ENCODE measurements at regions not wholly inside any gene's neighbourhood (a gene's known extent, or its start where the extent isn't known, plus 50 kb on each side); places are given as distances from the start of the nearest gene placed in this dataset.

- WGBS (ENCODE audit: low lambda C conversion rate) = 6% methylated on average over 6 of the region's 11 CpGs
- Histone ChIP-seq H3K36me3 (replicated peaks in 1 of 2; ENCODE audit: control insufficient read depth in 1 of 2, insufficient read depth in 2 of 2, low read length in 2 of 2) (no peaks in the 10 kb centered on the region), H3K27me3 (ENCODE audit: control insufficient read depth in 1 of 2, insufficient read depth in 2 of 2, low read length in 2 of 2) (peaks cover 12 to 73% of the 10 kb centered on the region in 2 experiments), H3K4me2 (ENCODE audit: low read depth, low read length) (no peak overlapping the region), H3K79me2 (ENCODE audit: insufficient read depth, low read length) (no peaks in the 10 kb centered on the region), H4K20me1 (ENCODE audit: insufficient read depth, low read length) (no peaks in the 10 kb centered on the region), H3K9me3 (ENCODE audit: low read length) (no peaks in the 10 kb centered on the region), H3K9ac (ENCODE audit: insufficient read depth, low read depth, low read length) (no peak overlapping the region), H3K4me1 (ENCODE audit: insufficient read depth, low read length) (peaks cover 14% of the 10 kb centered on the region), H2AFZ (ENCODE audit: low read length) (no peak overlapping the region), H3K27ac (ENCODE audit: extremely low read length, insufficient read depth, low read length) (no peak overlapping the region), H3K4me3 (replicated peaks in 1 of 3; ENCODE audit: insufficient read depth in 1 of 3, low read depth in 2 of 3, low read length in 3 of 3) (no peak overlapping the region)
- intact Hi-C loops (cut with micrococcal nuclease; ENCODE audit: unreplicated experiment) = no loop called here
- in situ Hi-C loops (cut with HindIII; ENCODE audit: extremely low pct_ligation_motif_present, low pct_unique_long_range_greater_than_20kb) = no loop called here
- no peak for DNase-seq (ENCODE audit: low spot score)
- TF ChIP-seq CENPT (CRISPR knock-in tag; IDR thresholded peaks at IDR 0.05; ENCODE audit: low read depth) (no peak), HNF4A (CRISPR knock-in tag; IDR thresholded peaks at IDR 0.05) (no peak), ZNF7 (CRISPR knock-in tag; IDR thresholded peaks at IDR 0.05) (no peak), HBP1 (CRISPR knock-in tag; IDR thresholded peaks at IDR 0.05; ENCODE audit: low read depth) (no peak), ZBTB8A (CRISPR knock-in tag; IDR thresholded peaks at IDR 0.05; ENCODE audit: borderline replicate concordance, low read depth) (no peak), MTA1 (CRISPR knock-in tag; IDR thresholded peaks at IDR 0.05; ENCODE audit: borderline replicate concordance) (no peak), PAF1 (CRISPR knock-in tag; IDR thresholded peaks at IDR 0.05) (no peak), ZNF331 (CRISPR knock-in tag; IDR thresholded peaks at IDR 0.05) (no peak), ZNF543 (CRISPR knock-in tag; IDR thresholded peaks at IDR 0.05) (no peak), ZNF703 (CRISPR knock-in tag; IDR thresholded peaks at IDR 0.05; ENCODE audit: borderline replicate concordance) (no peak), HMG20B (CRISPR knock-in tag; conservative IDR thresholded peaks at IDR 0.05) (no peak), ZSCAN9 (CRISPR knock-in tag; IDR thresholded peaks at IDR 0.05; ENCODE audit: borderline replicate concordance) (no peak), ZBED4 (CRISPR knock-in tag; IDR thresholded peaks at IDR 0.05; ENCODE audit: borderline replicate concordance) (no peak), HOMEZ (CRISPR knock-in tag; IDR thresholded peaks at IDR 0.05; ENCODE audit: low read depth) (no peak)
- no peak for ATAC-seq
- ChIA-PET POLR2A (no interaction called here), CTCF (ENCODE audit: low intra/inter-chr PET ratio, low total read pairs) (no interaction called here)
- no TSS peak for BruUV-seq (replicated peaks)
- no peak for FAIRE-seq
Observed at GRCh38 chr2:9108210-9108967, 98.2 kb upstream of the ASAP2 start.

Measured in HepG2 (cell line).